Endothelial cell of umbilical vein (primary cell): ENCODE measurements at regions not wholly inside any gene's neighbourhood (a gene's known extent, or its start where the extent isn't known, plus 50 kb on each side); places are given as distances from the start of the nearest gene placed in this dataset.

Experiments used
- BruUV-seq: library from RNA; stranded (reverse); fragments of 400-500 nt; replicated peaks from 2 replicates; lab custom pipeline; 2021; lab: Mats Ljungman, UMichigan
- CTCF ChIA-PET: fragments of 300-600, 350-600 bp; sonication (Branson Sonifier 250); formaldehyde crosslinking; loops from one replicate; lab custom pipeline; 2021; ENCODE audit warnings: antibody characterized with exemption, inconsistent platforms; lab: Charles Lee
- POLR2A ChIA-PET: fragments of 300-600, 350-600 bp; sonication (Branson Sonifier 250); formaldehyde crosslinking; loops from one replicate; lab custom pipeline; 2021; ENCODE audit warnings: antibody characterized with exemption, inconsistent platforms; lab: Charles Lee
- DNase-seq: peaks from one replicate; pipeline ENCODE4 v3.0.0-alpha.2; 2011; ENCODE audit warnings: low read depth, low spot score
- FAIRE-seq: peaks from 2 replicates; lab custom pipeline; 2011; peaks lifted over from hg19 to GRCh38; lab: Jason Lieb, UNC
- H2AFZ ChIP-seq: 2 replicates; pipeline ENCODE4 v1.6.0; 2012; ENCODE audit warnings: low read depth, low read length, control low read depth, inconsistent platforms
- H3K27ac ChIP-seq: 2 replicates; pipeline ENCODE4 v1.5.1; 2011; ENCODE audit warnings: low read depth, mild to moderate bottlenecking, control low read depth, low read length, moderate library complexity; ENCODE audit not compliant: insufficient read depth
- H3K27me3 ChIP-seq, 2 experiments: 2 replicates each; pipeline versions ENCODE4 v1.6.0 to v1.6.1; 2011; ENCODE audit warnings: low read length in 2 of 2, mixed read lengths in 1 of 2; ENCODE audit not compliant: control insufficient read depth in 2 of 2, insufficient read depth in 2 of 2
- H3K36me3 ChIP-seq, 2 experiments: 2 replicates in 1 of 2; 3 replicates in 1 of 2; pipeline ENCODE4 v1.5.1; 2011; ENCODE audit warnings: low read length in 2 of 2, mild to moderate bottlenecking in 1 of 2, moderate library complexity in 1 of 2; ENCODE audit not compliant: control insufficient read depth in 2 of 2, insufficient read depth in 2 of 2; ENCODE audit errors: extremely low read depth in 1 of 2
- H3K4me1 ChIP-seq: 3 replicates; pipeline ENCODE4 v1.5.1; 2011; ENCODE audit warnings: mild to moderate bottlenecking, low read length; ENCODE audit not compliant: control insufficient read depth, insufficient read depth; ENCODE audit errors: extremely low read depth
- H3K4me2 ChIP-seq: 2 replicates; pipeline ENCODE4 v1.6.1; 2011; ENCODE audit warnings: low read length, control low read depth, mixed read lengths; ENCODE audit not compliant: insufficient read depth
- H3K4me3 ChIP-seq, 3 experiments: fragments of 200-600 bp in 1 of 3; sonication (generic), shearing (Covaris generic) in 1 of 3; replicated peaks in 1 of 3; 2 replicates each; pipeline ENCODE4 v1.5.1; 2011 to 2016; ENCODE audit warnings: control low read depth in 3 of 3, low read length in 3 of 3, mild to moderate bottlenecking in 2 of 3, inconsistent platforms in 1 of 3, low read depth in 1 of 3, moderate library complexity in 1 of 3; ENCODE audit not compliant: insufficient read depth in 1 of 3
- H3K79me2 ChIP-seq: 2 replicates; pipeline ENCODE4 v1.6.0; 2012; ENCODE audit warnings: low read length, inconsistent platforms; ENCODE audit not compliant: control insufficient read depth, insufficient read depth
- H3K9ac ChIP-seq: replicated peaks from 2 replicates; pipeline ENCODE3; 2011; ENCODE audit warnings: low read length, control low read depth; ENCODE audit not compliant: insufficient read depth; ENCODE audit errors: extremely low read depth
- H3K9me1 ChIP-seq: replicated peaks from 3 replicates; pipeline ENCODE4 v1.6.0; 2011; ENCODE audit warnings: mild to moderate bottlenecking, low read length; ENCODE audit not compliant: control insufficient read depth, insufficient read depth; ENCODE audit errors: extremely low read depth
- H3K9me3 ChIP-seq: replicated peaks from 2 replicates; pipeline ENCODE4 v1.5.1; 2012; ENCODE audit warnings: low read length, inconsistent platforms; ENCODE audit not compliant: control insufficient read depth, insufficient read depth
- H4K20me1 ChIP-seq: replicated peaks from 2 replicates; pipeline ENCODE3; 2011; ENCODE audit warnings: mild to moderate bottlenecking, low read length; ENCODE audit not compliant: control insufficient read depth, insufficient read depth; ENCODE audit errors: extremely low read depth
- EZH2 ChIP-seq: IDR thresholded peaks from 2 replicates; pipeline ENCODE4 v1.6.1; 2012; ENCODE audit warnings: borderline replicate concordance, low read depth, mild to moderate bottlenecking, moderate library complexity, low read length, inconsistent platforms; ENCODE audit not compliant: severe bottlenecking
- FOS ChIP-seq: IDR thresholded peaks from 2 replicates; pipeline ENCODE4 v1.6.1; 2011; ENCODE audit warnings: mild to moderate bottlenecking, low read length, moderate library complexity, borderline replicate concordance; ENCODE audit not compliant: insufficient read depth
- GATA2 ChIP-seq: IDR thresholded peaks from 2 replicates; pipeline ENCODE4 v1.7.0; 2011; ENCODE audit warnings: low read depth, mild to moderate bottlenecking, moderate library complexity, mixed read lengths, low read length; ENCODE audit not compliant: insufficient read length, insufficient read depth
- JUN ChIP-seq: IDR thresholded peaks from 2 replicates; pipeline ENCODE4 v1.6.1; 2011; ENCODE audit warnings: borderline replicate concordance, low read depth; ENCODE audit not compliant: insufficient read length, insufficient read depth
- MYC ChIP-seq: IDR thresholded peaks from one replicate; pipeline ENCODE4 v1.6.1; 2011; ENCODE audit warnings: mild to moderate bottlenecking, low read depth, low read length
- POLR2A ChIP-seq: IDR thresholded peaks from 2 replicates; pipeline ENCODE4 v1.6.1; 2012; ENCODE audit warnings: low read depth, mild to moderate bottlenecking, control low read depth, low read length
- POLR2AphosphoS5 ChIP-seq: IDR thresholded peaks from 2 replicates; pipeline ENCODE4 v1.6.1; 2012; ENCODE audit warnings: low read depth, mild to moderate bottlenecking, control low read depth, low read length, moderate library complexity; ENCODE audit not compliant: insufficient read depth
- dilution Hi-C: fragments of 300-500 bp; cut with MboI; formaldehyde crosslinking; loops from one replicate; pipeline ENCODE4 v1.15.0; 2019; ENCODE audit warnings: low sequenced_read_pairs; ENCODE audit not compliant: extremely low pct_ligation_motif_present
- intact Hi-C: fragments of 100-400 bp; cut with micrococcal nuclease; formaldehyde crosslinking; loops from one replicate; pipeline ENCODE4 v1.10.0; 2022
- TF ChIP-seq, protein P1 (sequence below): IDR thresholded peaks from 2 replicates; pipeline ENCODE4 v1.6.1; 2011; ENCODE audit not compliant: insufficient read depth, insufficient read length
- TF ChIP-seq, protein P2 (sequence below), 2 donors: IDR thresholded peaks; 1 replicate in 1 of 2; 2 replicates in 1 of 2; pipeline ENCODE4 v1.5.1; 2011; ENCODE audit warnings: low read length in 2 of 2, mild to moderate bottlenecking in 2 of 2, moderate library complexity in 2 of 2, control low read depth in 1 of 2, inconsistent platforms in 1 of 2, low read depth in 1 of 2; ENCODE audit not compliant: insufficient read depth in 1 of 2; ENCODE audit errors: extremely low read depth in 1 of 2

DNA sequence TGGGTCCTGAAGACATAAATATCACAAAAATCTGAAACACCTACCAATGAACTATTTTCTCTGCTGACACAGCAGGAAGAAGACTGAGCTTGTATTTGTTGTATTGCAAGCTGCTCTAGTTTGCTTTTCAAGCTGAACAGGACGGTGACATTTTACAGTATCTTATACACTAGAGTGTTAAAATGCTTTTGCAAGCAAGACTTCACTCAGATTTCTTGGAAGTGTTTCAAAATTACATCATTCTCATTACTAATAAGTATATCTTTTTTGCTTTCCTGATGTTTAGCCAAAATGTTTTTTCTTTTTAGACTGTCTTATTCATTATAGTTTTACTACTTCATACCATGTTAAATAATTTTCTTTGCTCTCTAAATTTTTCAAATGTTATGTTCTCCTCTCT is 427.1 kb upstream of the CXADR start:
- dilution Hi-C loops (no loop called here), intact Hi-C loops (no loop called here)
- no peak for DNase-seq
- H3K27me3 ChIP-seq = no peaks in the 10 kb centered on the region
- H3K27ac ChIP-seq = no peak overlapping the region
- no peaks in the 10 kb centered on the region for H3K79me2 ChIP-seq
- no peaks in the 10 kb centered on the region for H3K9me1 ChIP-seq
- no peak overlapping the region for H3K4me3 ChIP-seq
- CTCF ChIA-PET = no interaction called here
- no peak overlapping the region for H3K4me2 ChIP-seq
- H4K20me1 ChIP-seq = no peaks in the 10 kb centered on the region
- H2AFZ ChIP-seq = no peak overlapping the region
- no peaks in the 10 kb centered on the region for H3K4me1 ChIP-seq
- BruUV-seq = no TSS peak
- no peak overlapping the region for H3K9ac ChIP-seq
- FAIRE-seq = no peak
- POLR2A ChIA-PET = no interaction called here
- H3K9me3 ChIP-seq = no peaks in the 10 kb centered on the region
- H3K36me3 ChIP-seq = no peaks in the 10 kb centered on the region
- TF ChIP-seq EZH2 (no peak), FOS (no peak), POLR2AphosphoS5 (no peak), GATA2 (no peak), JUN (no peak), POLR2A (no peak), MYC (no peak)
- TF ChIP-seq, protein P1, sequence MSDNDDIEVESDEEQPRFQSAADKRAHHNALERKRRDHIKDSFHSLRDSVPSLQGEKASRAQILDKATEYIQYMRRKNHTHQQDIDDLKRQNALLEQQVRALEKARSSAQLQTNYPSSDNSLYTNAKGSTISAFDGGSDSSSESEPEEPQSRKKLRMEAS = no peak
- TF ChIP-seq, protein P2, sequence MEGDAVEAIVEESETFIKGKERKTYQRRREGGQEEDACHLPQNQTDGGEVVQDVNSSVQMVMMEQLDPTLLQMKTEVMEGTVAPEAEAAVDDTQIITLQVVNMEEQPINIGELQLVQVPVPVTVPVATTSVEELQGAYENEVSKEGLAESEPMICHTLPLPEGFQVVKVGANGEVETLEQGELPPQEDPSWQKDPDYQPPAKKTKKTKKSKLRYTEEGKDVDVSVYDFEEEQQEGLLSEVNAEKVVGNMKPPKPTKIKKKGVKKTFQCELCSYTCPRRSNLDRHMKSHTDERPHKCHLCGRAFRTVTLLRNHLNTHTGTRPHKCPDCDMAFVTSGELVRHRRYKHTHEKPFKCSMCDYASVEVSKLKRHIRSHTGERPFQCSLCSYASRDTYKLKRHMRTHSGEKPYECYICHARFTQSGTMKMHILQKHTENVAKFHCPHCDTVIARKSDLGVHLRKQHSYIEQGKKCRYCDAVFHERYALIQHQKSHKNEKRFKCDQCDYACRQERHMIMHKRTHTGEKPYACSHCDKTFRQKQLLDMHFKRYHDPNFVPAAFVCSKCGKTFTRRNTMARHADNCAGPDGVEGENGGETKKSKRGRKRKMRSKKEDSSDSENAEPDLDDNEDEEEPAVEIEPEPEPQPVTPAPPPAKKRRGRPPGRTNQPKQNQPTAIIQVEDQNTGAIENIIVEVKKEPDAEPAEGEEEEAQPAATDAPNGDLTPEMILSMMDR (IDR thresholded peaks at IDR 0.05; ENCODE audit: extremely low read depth in 1 of 2, insufficient read depth in 1 of 2, low read depth in 1 of 2, low read length in 2 of 2) = no peak
